PC-3 (cell line): ENCODE measurements at regions not wholly inside any gene's neighbourhood (a gene's known extent, or its start where the extent isn't known, plus 50 kb on each side); places are given as distances from the start of the nearest gene placed in this dataset.

ENCODE experiments used
- ATAC-seq: fragments of 200-7000 bp; cut with Tn5 transposase; 2 replicates; pipeline ENCODE4 v1.9.1; 2020; ENCODE audit warnings: mild to moderate bottlenecking, moderate library complexity
- BruUV-seq: library from RNA; stranded (reverse); fragments of 400-500 nt; replicated peaks from 2 replicates; lab custom pipeline; 2021; lab: Mats Ljungman, UMichigan
- CTCF ChIA-PET: fragments of 300-600 bp; sonication (Branson Sonifier 250); formaldehyde crosslinking; loops from one replicate; lab custom pipeline; 2022; ENCODE audit warnings: antibody characterized with exemption; lab: Charles Lee
- POLR2A ChIA-PET: fragments of 300-600 bp; sonication (Branson Sonifier 250); formaldehyde crosslinking; loops from one replicate; lab custom pipeline; 2022; ENCODE audit warnings: antibody characterized with exemption; ENCODE audit not compliant: unreplicated experiment; lab: Charles Lee
- DNase-seq: peaks from one replicate; pipeline ENCODE4 v3.0.0-alpha.2; 2015
- H2AFZ ChIP-seq: fragments of 300-600 bp; sonication (generic); 2 replicates; pipeline ENCODE4 v1.6.0; 2016; ENCODE audit warnings: antibody characterized with exemption, low read length
- H3F3A ChIP-seq: fragments of 300-600 bp; sonication (generic); one replicate; pipeline ENCODE4 v1.6.0; 2017; ENCODE audit warnings: antibody characterized with exemption, low read length, control low read depth, mild to moderate bottlenecking; ENCODE audit not compliant: unreplicated experiment
- H3K27ac ChIP-seq: fragments of 300-600 bp; sonication (generic); 2 replicates; pipeline ENCODE4 v1.5.1; 2016; ENCODE audit warnings: mild to moderate bottlenecking, low read length
- H3K27me3 ChIP-seq: fragments of 300-600 bp; sonication (generic); 2 replicates; pipeline ENCODE4 v1.6.1; 2016; ENCODE audit warnings: low read length, mixed read lengths
- H3K36me3 ChIP-seq: fragments of 300-600 bp; sonication (generic); 2 replicates; pipeline ENCODE4 v1.6.1; 2016; ENCODE audit warnings: low read depth, mixed run types, low read length, mixed read lengths
- H3K4me1 ChIP-seq: fragments of 300-600 bp; sonication (generic); 2 replicates; pipeline ENCODE4 v1.5.1; 2016; ENCODE audit warnings: low read length; ENCODE audit not compliant: insufficient read depth
- H3K4me2 ChIP-seq: fragments of 300-600 bp; sonication (generic); 2 replicates; pipeline ENCODE4 v1.6.0; 2016; ENCODE audit warnings: low read length
- H3K4me3 ChIP-seq: fragments of 300-600 bp; sonication (generic); 2 replicates; pipeline ENCODE4 v1.5.1; 2016; ENCODE audit warnings: mild to moderate bottlenecking, low read length, mixed read lengths
- H3K79me2 ChIP-seq: fragments of 300-600 bp; sonication (generic); 2 replicates; pipeline ENCODE4 v1.6.1; 2017; ENCODE audit warnings: low read length, mixed read lengths
- H3K9ac ChIP-seq: fragments of 300-600 bp; sonication (generic); 2 replicates; pipeline ENCODE4 v1.6.0; 2016; ENCODE audit warnings: mild to moderate bottlenecking, low read length
- H3K9me2 ChIP-seq: fragments of 300-600 bp; sonication (generic); replicated peaks from 2 replicates; pipeline ENCODE4 v1.6.1; 2016; ENCODE audit warnings: mixed run types, low read length, mixed read lengths
- H3K9me3 ChIP-seq: fragments of 300-600 bp; sonication (generic); 2 replicates; pipeline ENCODE4 v1.6.1; 2016; ENCODE audit warnings: low read length, mixed read lengths
- H4K20me1 ChIP-seq: fragments of 300-600 bp; sonication (generic); 2 replicates; pipeline ENCODE4 v1.6.1; 2016; ENCODE audit warnings: low read length, mixed read lengths
- EZH2 ChIP-seq: fragments of 300-600 bp; sonication (generic); IDR thresholded peaks from one replicate; pipeline ENCODE4 v1.6.1; 2017; ENCODE audit warnings: antibody characterized with exemption, mild to moderate bottlenecking, low read length; ENCODE audit not compliant: unreplicated experiment
- EZH2phosphoT487 ChIP-seq: fragments of 300-600 bp; sonication (generic); IDR thresholded peaks from 2 replicates; pipeline ENCODE4 v1.6.1; 2018; ENCODE audit warnings: mild to moderate bottlenecking, antibody characterized with exemption, low read length, borderline replicate concordance
- intact Hi-C: fragments of 100-400 bp; cut with micrococcal nuclease; formaldehyde crosslinking; loops from 2 replicates; pipeline ENCODE4 v1.9.0; 2023
- TF ChIP-seq, protein P1 (sequence below): fragments of 300-600 bp; sonication (generic); conservative IDR thresholded peaks from 2 replicates; pipeline ENCODE4 v1.5.1; 2017; ENCODE audit warnings: antibody characterized with exemption, low read depth, mild to moderate bottlenecking, low read length

- CTCF ChIA-PET = no interaction called here
- intact Hi-C loops = loop anchor here (10.0 kb wide), 1 partner anchor 49 kb away; no protein-coding TSS in a partner anchor
Measured at GRCh38 chr18:22585821-22586220, 168.1 kb upstream of the CTAGE1 start.

GRCh38 chr18:22591222-22591621 lies 173.5 kb upstream of the CTAGE1 start:
- ChIA-PET CTCF (no interaction called here), POLR2A (no interaction called here)
- no peak overlapping the region for H3K4me2 ChIP-seq
- no peak for DNase-seq
- no peaks in the 10 kb centered on the region for H3K36me3 ChIP-seq
- no peaks in the 10 kb centered on the region for H3K9me3 ChIP-seq
- intact Hi-C loops = no loop called here
- no peaks in the 10 kb centered on the region for H3K79me2 ChIP-seq
- no peaks in the 10 kb centered on the region for H3F3A ChIP-seq
- no peaks in the 10 kb centered on the region for H3K4me1 ChIP-seq
- ATAC-seq = no peak
- no peak overlapping the region for H2AFZ ChIP-seq
- no TSS peak for BruUV-seq
- H3K4me3 ChIP-seq = no peak overlapping the region
- TF ChIP-seq EZH2phosphoT487 (no peak), EZH2 (no peak)
- TF ChIP-seq, protein P1, sequence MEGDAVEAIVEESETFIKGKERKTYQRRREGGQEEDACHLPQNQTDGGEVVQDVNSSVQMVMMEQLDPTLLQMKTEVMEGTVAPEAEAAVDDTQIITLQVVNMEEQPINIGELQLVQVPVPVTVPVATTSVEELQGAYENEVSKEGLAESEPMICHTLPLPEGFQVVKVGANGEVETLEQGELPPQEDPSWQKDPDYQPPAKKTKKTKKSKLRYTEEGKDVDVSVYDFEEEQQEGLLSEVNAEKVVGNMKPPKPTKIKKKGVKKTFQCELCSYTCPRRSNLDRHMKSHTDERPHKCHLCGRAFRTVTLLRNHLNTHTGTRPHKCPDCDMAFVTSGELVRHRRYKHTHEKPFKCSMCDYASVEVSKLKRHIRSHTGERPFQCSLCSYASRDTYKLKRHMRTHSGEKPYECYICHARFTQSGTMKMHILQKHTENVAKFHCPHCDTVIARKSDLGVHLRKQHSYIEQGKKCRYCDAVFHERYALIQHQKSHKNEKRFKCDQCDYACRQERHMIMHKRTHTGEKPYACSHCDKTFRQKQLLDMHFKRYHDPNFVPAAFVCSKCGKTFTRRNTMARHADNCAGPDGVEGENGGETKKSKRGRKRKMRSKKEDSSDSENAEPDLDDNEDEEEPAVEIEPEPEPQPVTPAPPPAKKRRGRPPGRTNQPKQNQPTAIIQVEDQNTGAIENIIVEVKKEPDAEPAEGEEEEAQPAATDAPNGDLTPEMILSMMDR = no peak
- no peaks in the 10 kb centered on the region for H3K9me2 ChIP-seq
- H3K9ac ChIP-seq = no peak overlapping the region
- no peaks in the 10 kb centered on the region for H4K20me1 ChIP-seq
- H3K27ac ChIP-seq = no peak overlapping the region
- H3K27me3 ChIP-seq = no peaks in the 10 kb centered on the region

More at GRCh38 chr18:22585821-22586220, 168.1 kb upstream of the CTAGE1 start:
- Histone ChIP-seq H3K27ac (no peak overlapping the region), H2AFZ (no peak overlapping the region), H3K9ac (no peak overlapping the region), H3K4me1 (no peaks in the 10 kb centered on the region), H3F3A (no peaks in the 10 kb centered on the region), H4K20me1 (no peaks in the 10 kb centered on the region), H3K4me2 (no peak overlapping the region), H3K4me3 (no peak overlapping the region), H3K9me2 (no peaks in the 10 kb centered on the region), H3K36me3 (no peaks in the 10 kb centered on the region), H3K79me2 (no peaks in the 10 kb centered on the region), H3K9me3 (no peaks in the 10 kb centered on the region), H3K27me3 (no peaks in the 10 kb centered on the region)
- no peak for DNase-seq
- no peak for TF ChIP-seq EZH2
- TF ChIP-seq EZH2phosphoT487 = no peak
- TF ChIP-seq, protein P1 = no peak
- POLR2A ChIA-PET = interaction anchor here (0.8 kb wide), 1 partner anchor 618 kb away, joined by 5 read pairs; no protein-coding TSS in a partner anchor
- no TSS peak for BruUV-seq
- no peak for ATAC-seq

DNA sequence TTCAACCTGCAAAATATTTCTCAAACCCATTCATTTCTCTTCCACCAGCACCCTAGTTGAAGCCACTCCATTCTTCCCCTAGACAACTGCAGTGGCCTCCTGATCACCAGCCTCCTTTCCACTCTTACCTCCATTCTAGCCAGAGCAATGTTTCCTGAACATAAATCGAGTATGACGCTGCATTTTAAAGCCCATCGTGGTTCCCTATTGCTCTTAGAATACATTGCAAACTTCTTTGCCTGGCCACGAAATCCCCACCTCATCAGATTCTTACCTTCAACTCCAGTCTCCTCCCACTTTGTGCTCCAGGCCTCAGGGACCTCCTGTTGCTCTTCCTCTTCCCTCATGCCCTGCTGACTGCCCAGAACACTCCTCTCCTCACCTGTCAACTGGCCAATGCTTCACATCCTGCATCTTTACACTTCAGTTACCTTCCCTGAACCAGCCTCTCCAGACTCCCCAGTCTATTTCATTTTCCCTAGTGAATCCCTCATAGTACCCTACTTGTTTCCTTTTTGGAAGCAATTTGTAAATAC lies 176.5 kb upstream of the CTAGE1 start:
- POLR2A ChIA-PET = no interaction called here

More for the DNA sequence above, 176.5 kb upstream of the CTAGE1 start:
- no peak for TF ChIP-seq EZH2
- TF ChIP-seq, protein P1 = no peak
- TF ChIP-seq EZH2phosphoT487 = no peak
- Histone ChIP-seq H3F3A (no peaks in the 10 kb centered on the region), H3K27me3 (no peaks in the 10 kb centered on the region), H3K36me3 (no peaks in the 10 kb centered on the region), H3K27ac (no peak overlapping the region), H3K9me2 (no peaks in the 10 kb centered on the region), H3K4me2 (no peak overlapping the region), H3K9me3 (no peaks in the 10 kb centered on the region), H3K4me3 (no peak overlapping the region), H3K9ac (no peak overlapping the region), H2AFZ (no peak overlapping the region), H3K4me1 (no peaks in the 10 kb centered on the region), H4K20me1 (no peaks in the 10 kb centered on the region), H3K79me2 (no peaks in the 10 kb centered on the region)
- CTCF ChIA-PET = no interaction called here
- intact Hi-C loops = no loop called here
- no TSS peak for BruUV-seq
- DNase-seq (no peak), ATAC-seq (no peak)
